LNCAP (cell line): ENCODE measurements at regions not wholly inside any gene's neighbourhood (a gene's known extent, or its start where the extent isn't known, plus 50 kb on each side); places are given as distances from the start of the nearest gene placed in this dataset.

Experiments
- TF ChIP-seq, protein P1 (sequence below): fragments of 450-650 bp; IDR thresholded peaks from 2 replicates; pipeline ENCODE4 v1.5.1; 2017; ENCODE audit warnings: mild to moderate bottlenecking

DNA sequence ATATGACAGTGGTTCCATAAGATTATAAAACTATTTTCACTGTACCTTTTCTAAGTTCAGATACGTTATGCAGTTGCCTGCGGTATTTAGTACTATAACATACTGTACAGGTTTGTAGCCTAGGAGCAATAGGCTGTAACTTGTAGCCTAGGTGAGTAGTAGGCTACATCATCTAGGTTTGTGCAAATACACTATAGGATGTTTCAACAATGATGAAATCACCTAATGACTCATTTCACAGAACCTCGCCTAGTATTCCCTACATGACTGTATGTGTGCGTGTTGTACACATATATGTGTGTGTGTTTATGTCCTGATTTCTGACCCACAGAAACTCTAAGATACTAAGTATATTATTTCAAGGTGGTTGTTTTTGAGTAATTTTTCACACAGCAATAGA, 139.0 kb downstream of the HERPUD2 start:
- TF ChIP-seq, protein P1, sequence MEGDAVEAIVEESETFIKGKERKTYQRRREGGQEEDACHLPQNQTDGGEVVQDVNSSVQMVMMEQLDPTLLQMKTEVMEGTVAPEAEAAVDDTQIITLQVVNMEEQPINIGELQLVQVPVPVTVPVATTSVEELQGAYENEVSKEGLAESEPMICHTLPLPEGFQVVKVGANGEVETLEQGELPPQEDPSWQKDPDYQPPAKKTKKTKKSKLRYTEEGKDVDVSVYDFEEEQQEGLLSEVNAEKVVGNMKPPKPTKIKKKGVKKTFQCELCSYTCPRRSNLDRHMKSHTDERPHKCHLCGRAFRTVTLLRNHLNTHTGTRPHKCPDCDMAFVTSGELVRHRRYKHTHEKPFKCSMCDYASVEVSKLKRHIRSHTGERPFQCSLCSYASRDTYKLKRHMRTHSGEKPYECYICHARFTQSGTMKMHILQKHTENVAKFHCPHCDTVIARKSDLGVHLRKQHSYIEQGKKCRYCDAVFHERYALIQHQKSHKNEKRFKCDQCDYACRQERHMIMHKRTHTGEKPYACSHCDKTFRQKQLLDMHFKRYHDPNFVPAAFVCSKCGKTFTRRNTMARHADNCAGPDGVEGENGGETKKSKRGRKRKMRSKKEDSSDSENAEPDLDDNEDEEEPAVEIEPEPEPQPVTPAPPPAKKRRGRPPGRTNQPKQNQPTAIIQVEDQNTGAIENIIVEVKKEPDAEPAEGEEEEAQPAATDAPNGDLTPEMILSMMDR: no peak

- TF ChIP-seq, protein P1: no peak
Measured at GRCh38 chr7:35555386-35555785, 139.5 kb downstream of the HERPUD2 start.

DNA sequence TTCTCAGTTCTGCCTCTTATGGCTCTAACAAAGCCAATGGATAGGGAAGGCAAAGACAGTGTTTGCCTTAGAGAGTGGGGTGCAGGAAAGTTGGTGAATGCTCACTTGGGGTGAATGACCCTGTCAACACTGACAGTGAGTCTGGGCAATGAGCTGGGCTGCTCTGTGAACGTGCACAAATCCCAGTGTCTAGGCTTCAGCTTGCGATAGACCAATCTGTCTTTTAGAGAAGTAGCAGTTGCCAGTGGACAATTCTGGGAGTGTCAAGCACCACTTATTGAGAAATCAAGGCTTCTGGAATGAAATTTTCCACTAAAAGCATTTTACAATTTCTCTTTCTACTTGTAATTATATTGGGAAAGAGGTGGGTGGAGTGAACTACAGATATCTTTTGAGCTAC, 141.4 kb downstream of the HERPUD2 start:
- TF ChIP-seq, protein P1: no peak

GRCh38 chr7:35552691-35553090, 142.2 kb downstream of the HERPUD2 start:
- TF ChIP-seq, protein P1: no peak

- TF ChIP-seq, protein P1: no peak
Measured at GRCh38 chr7:35551321-35552081, 143.4 kb downstream of the HERPUD2 start.

GRCh38 chr7:35550831-35551230, 144.1 kb downstream of the HERPUD2 start:
- TF ChIP-seq, protein P1: no peak

DNA sequence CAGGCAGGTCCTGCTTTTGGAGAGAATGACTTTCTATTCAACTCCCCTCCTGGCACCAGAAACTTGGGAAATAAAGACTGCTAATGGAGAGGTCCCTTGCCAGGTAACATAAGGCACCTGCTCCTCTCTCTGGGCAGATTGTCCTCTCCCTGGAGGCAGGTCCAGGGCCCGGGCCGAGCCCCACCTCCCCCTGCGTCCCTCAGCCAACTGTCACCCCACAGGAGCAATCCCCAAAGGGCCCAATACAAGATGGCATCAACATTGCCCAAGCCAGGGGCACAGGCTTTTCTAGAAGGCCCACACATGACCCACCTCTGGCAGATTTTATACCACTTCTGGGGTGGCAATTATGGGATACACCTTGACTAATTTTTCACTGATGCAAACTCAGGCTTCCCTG, 145.2 kb downstream of the HERPUD2 start:
- TF ChIP-seq, protein P1: no peak

DNA sequence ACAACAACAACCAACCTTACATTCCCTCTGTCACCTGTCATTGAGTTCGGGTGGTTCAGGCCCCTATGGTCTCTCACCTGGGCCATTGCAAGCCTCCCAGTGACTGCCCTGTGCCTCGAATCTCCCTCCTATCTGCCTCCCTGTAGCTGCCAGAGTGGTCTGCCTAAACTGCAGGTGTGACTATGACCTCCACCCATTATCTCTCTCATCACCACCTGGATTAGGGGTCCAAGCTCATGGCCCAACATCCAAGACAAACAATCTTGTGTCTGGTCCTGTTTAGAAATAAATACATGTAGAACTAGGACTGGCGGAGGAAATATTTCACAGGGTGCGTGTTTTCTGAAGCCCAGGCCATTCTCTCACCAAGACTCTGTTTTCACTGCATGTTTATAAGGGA, 146.6 kb downstream of the HERPUD2 start:
- TF ChIP-seq, protein P1: no peak
